ENCODE measurements at regions not wholly inside any gene's neighbourhood (a gene's known extent, or its start where the extent isn't known, plus 50 kb on each side); places are given as distances from the start of the nearest gene placed in this dataset.

- TF ChIP-seq CTCF (IDR thresholded peaks at IDR 0.05) (no peak), ZFX (IDR thresholded peaks at IDR 0.05; ENCODE audit: borderline replicate concordance) (no peak)
These were observed 433.5 kb downstream of the PLOD2 start for GRCh38 chr3:145727476-145727875.

All from 22Rv1 (cell line).